HepG2 (cell line): ENCODE measurements at regions not wholly inside any gene's neighbourhood (a gene's known extent, or its start where the extent isn't known, plus 50 kb on each side); places are given as distances from the start of the nearest gene placed in this dataset.
A peak's percentile ranks its signal among the peaks of the same experiment; 100 is the strongest.

Experiments
- ATAC-seq: fragments of 200-7000 bp; cut with Tn5 transposase; 3 replicates; pipeline ENCODE4 v1.9.1; 2020; ENCODE audit warnings: mild to moderate bottlenecking, moderate library complexity
- BruUV-seq: library from RNA; stranded (reverse); fragments of 400-500 nt; replicated peaks from 2 replicates; lab custom pipeline; 2021; lab: Mats Ljungman, UMichigan
- CTCF ChIA-PET: fragments of 300-600 bp; formaldehyde crosslinking; extraction: SDS; loops from one replicate; lab custom pipeline; 2021; ENCODE audit warnings: low total read pairs, inconsistent platforms, low intra/inter-chr PET ratio; lab: Yijun Ruan, JAX
- POLR2A ChIA-PET: fragments of 350-600 bp; sonication (Branson Sonifier 250); formaldehyde crosslinking; loops from one replicate; lab custom pipeline; 2020; ENCODE audit warnings: antibody characterized with exemption, inconsistent platforms; lab: Yijun Ruan, JAX
- DNase-seq: peaks from one replicate; pipeline ENCODE4 v3.0.0-alpha.2; 2015; ENCODE audit warnings: low spot score
- FAIRE-seq: peaks from 3 replicates; lab custom pipeline; 2011; peaks lifted over from hg19 to GRCh38; lab: Jason Lieb, UNC
- H2AFZ ChIP-seq: one replicate; pipeline ENCODE4 v1.6.1; 2011; ENCODE audit warnings: low read length, inconsistent platforms
- H3K27ac ChIP-seq: fragments of 300-600 bp; 3 replicates; pipeline ENCODE4 v1.8.0; 2011; ENCODE audit warnings: mixed run types, mild to moderate bottlenecking, mixed read lengths, low read length, inconsistent platforms; ENCODE audit not compliant: insufficient read depth; ENCODE audit errors: extremely low read length
- H3K27me3 ChIP-seq, 2 experiments: fragments of 200-600 bp in 1 of 2; 2 replicates in 1 of 2; 3 replicates in 1 of 2; pipeline versions ENCODE4 v1.6.0 to v1.8.0; 2011; ENCODE audit warnings: low read length in 2 of 2, mild to moderate bottlenecking in 2 of 2, moderate library complexity in 2 of 2, inconsistent platforms in 1 of 2; ENCODE audit not compliant: insufficient read depth in 2 of 2, control insufficient read depth in 1 of 2
- H3K36me3 ChIP-seq, 2 experiments: fragments of 200-600 bp in 1 of 2; replicated peaks in 1 of 2; 2 replicates in 1 of 2; 3 replicates in 1 of 2; pipeline versions ENCODE4 v1.5.1 to v1.8.0; 2011; ENCODE audit warnings: low read length in 2 of 2, inconsistent platforms in 1 of 2; ENCODE audit not compliant: insufficient read depth in 2 of 2, control insufficient read depth in 1 of 2
- H3K4me1 ChIP-seq: 2 replicates; pipeline ENCODE4 v1.5.1; 2012; ENCODE audit warnings: low read length, inconsistent platforms; ENCODE audit not compliant: insufficient read depth
- H3K4me2 ChIP-seq: 2 replicates; pipeline ENCODE4 v1.6.0; 2011; ENCODE audit warnings: low read depth, low read length, inconsistent platforms
- H3K4me3 ChIP-seq, 3 experiments: fragments of 200-600 bp in 1 of 3; sonication (generic), shearing (Covaris generic) in 1 of 3; replicated peaks in 1 of 3; 2 replicates each; pipeline ENCODE4 v1.5.1; 2011 to 2016; ENCODE audit warnings: low read length in 3 of 3, inconsistent platforms in 2 of 3, low read depth in 2 of 3, mild to moderate bottlenecking in 2 of 3, control low read depth in 1 of 3, mixed read lengths in 1 of 3; ENCODE audit not compliant: insufficient read depth in 1 of 3
- H3K79me2 ChIP-seq: one replicate; pipeline ENCODE4 v1.6.1; 2011; ENCODE audit warnings: low read length, inconsistent platforms; ENCODE audit not compliant: insufficient read depth
- H3K9ac ChIP-seq: 2 replicates; pipeline ENCODE4 v1.6.0; 2011; ENCODE audit warnings: mild to moderate bottlenecking, low read depth, low read length, inconsistent platforms; ENCODE audit not compliant: insufficient read depth
- H3K9me3 ChIP-seq: 2 replicates; pipeline ENCODE4 v1.5.1; 2012; ENCODE audit warnings: mild to moderate bottlenecking, low read length
- H4K20me1 ChIP-seq: 2 replicates; pipeline ENCODE4 v1.6.0; 2011; ENCODE audit warnings: inconsistent platforms, mild to moderate bottlenecking, low read length, moderate library complexity; ENCODE audit not compliant: insufficient read depth
- ATF7 ChIP-seq, 2 experiments: fragments of 450-650 bp in 1 of 2; sonication (generic) in 1 of 2; formaldehyde crosslinking in 1 of 2; IDR thresholded peaks; 2 replicates each; pipeline versions ENCODE4 v1.4.0 to v1.6.1; 2016 to 2020; ENCODE audit warnings: antibody characterized with exemption in 1 of 2, mild to moderate bottlenecking in 1 of 2, missing genetic modification reagents in 1 of 2
- CEBPB ChIP-seq: IDR thresholded peaks from 2 replicates; pipeline ENCODE4 v1.6.1; 2011; ENCODE audit warnings: low read depth, low read length, improper control_type of control experiment, borderline replicate concordance
- CEBPG ChIP-seq: IDR thresholded peaks from 2 replicates; pipeline ENCODE4 v1.6.1; 2016
- HNF4A ChIP-seq: sonication (generic); formaldehyde crosslinking; IDR thresholded peaks from 2 replicates; pipeline ENCODE4 v1.4.0; 2020; ENCODE audit warnings: missing genetic modification reagents
- LCORL ChIP-seq, 2 experiments: fragments of 450-650 bp in 1 of 2; sonication (generic) in 1 of 2; formaldehyde crosslinking in 1 of 2; IDR thresholded peaks; 2 replicates each; pipeline versions ENCODE4 v1.5.0 to v1.6.1; 2017 to 2020; ENCODE audit warnings: antibody characterized with exemption in 1 of 2, missing genetic modification reagents in 1 of 2
- TIGD3 ChIP-seq: sonication (generic); formaldehyde crosslinking; IDR thresholded peaks from 2 replicates; pipeline ENCODE4 v1.5.1; 2020; ENCODE audit warnings: mild to moderate bottlenecking, missing genetic modification reagents, borderline replicate concordance
- ZFP82 ChIP-seq: sonication (generic); formaldehyde crosslinking; IDR thresholded peaks from 2 replicates; pipeline ENCODE4 v1.5.1; 2020; ENCODE audit warnings: mild to moderate bottlenecking, missing genetic modification reagents, borderline replicate concordance
- WGBS: methylation state at CpG from one replicate; pipeline ENCODE4 v1.1.6; 2017; ENCODE audit warnings: low lambda C conversion rate; 5-methylcytosine and 5-hydroxymethylcytosine counted together
- in situ Hi-C: cut with HindIII; loops from 2 replicates; pipeline ENCODE4 v1.10.0; 2017; ENCODE audit warnings: low pct_unique_long_range_greater_than_20kb; ENCODE audit not compliant: extremely low pct_ligation_motif_present
- intact Hi-C: fragments of 100-400 bp; cut with micrococcal nuclease; formaldehyde crosslinking; loops from one replicate; pipeline ENCODE4 v1.10.0; 2022; ENCODE audit not compliant: unreplicated experiment

- H3K9ac ChIP-seq, result no peak overlapping the region
- intact Hi-C loops (no loop called here), in situ Hi-C loops (no loop called here)
- H3K9me3 ChIP-seq, result peaks cover 86% of the 10 kb centered on the region
- FAIRE-seq (no peak), DNase-seq (no peak), ATAC-seq (no peak; the same call in 2 of the 3 replicates)
- WGBS, result 6% methylated on average over 4 of the region's 4 CpGs
- no peaks in the 10 kb centered on the region for H3K27me3 ChIP-seq
- no peaks in the 10 kb centered on the region for H3K36me3 ChIP-seq
- H4K20me1 ChIP-seq, result no peaks in the 10 kb centered on the region
- no peaks in the 10 kb centered on the region for H3K4me1 ChIP-seq
- no peak overlapping the region for H3K27ac ChIP-seq
- H3K4me2 ChIP-seq, result no peak overlapping the region
- CTCF ChIA-PET, result no interaction called here
- TF ChIP-seq ATF7 (IDR thresholded peaks at IDR 0.05) (peak; percentile 32; the same call in 1 of the 2 replicates), ATF7 (CRISPR knock-in tag; IDR thresholded peaks at IDR 0.05) (no peak), HNF4A (CRISPR knock-in tag) (peak; percentile 19; the same call in 1 of the 2 replicates), CEBPG (CRISPR knock-in tag) (0 out of 2 replicates have a peak, but pooled peaks have one; percentile 15), TIGD3 (CRISPR knock-in tag) (no peak), CEBPB (peak; percentile 90)
- H3K4me3 ChIP-seq, result no peak overlapping the region
- POLR2A ChIA-PET, result no interaction called here
- BruUV-seq, result no TSS peak
- no peaks in the 10 kb centered on the region for H3K79me2 ChIP-seq
- no peak overlapping the region for H2AFZ ChIP-seq
Measured at GRCh38 chr20:55172310-55173002, 697.1 kb downstream of the DOK5 start.

GRCh38 chr20:55166063-55166462 is 690.7 kb downstream of the DOK5 start:
- ChIA-PET CTCF (no interaction called here), POLR2A (no interaction called here)
- Histone ChIP-seq H3K4me3 (no peak overlapping the region), H3K4me2 (no peak overlapping the region), H3K36me3 (no peaks in the 10 kb centered on the region), H3K79me2 (no peaks in the 10 kb centered on the region), H3K27ac (no peak overlapping the region), H3K9ac (no peak overlapping the region), H2AFZ (no peak overlapping the region), H3K27me3 (no peaks in the 10 kb centered on the region)
- intact Hi-C loops (no loop called here), in situ Hi-C loops (no loop called here)
- no peak for ATAC-seq
- FAIRE-seq, result no peak
- 0% methylated on average over 2 of the region's 2 CpGs for WGBS
- TF ChIP-seq LCORL (IDR thresholded peaks at IDR 0.05) (peak; percentile 64; the same call in 1 of the 2 replicates), LCORL (CRISPR knock-in tag; IDR thresholded peaks at IDR 0.05) (no peak), ZFP82 (no peak)
- TF ChIP-seq, all 625 proteins: peak for 1
- Histone ChIP-seq H3K9me3 (peaks cover 97% of the 10 kb centered on the region), H3K4me1 (no peaks in the 10 kb centered on the region), H4K20me1 (no peaks in the 10 kb centered on the region)
- no peak for DNase-seq
- BruUV-seq, result no TSS peak
